ENCODE measurements at regions not wholly inside any gene's neighbourhood (a gene's known extent, or its start where the extent isn't known, plus 50 kb on each side); places are given as distances from the start of the nearest gene placed in this dataset.

DNA sequence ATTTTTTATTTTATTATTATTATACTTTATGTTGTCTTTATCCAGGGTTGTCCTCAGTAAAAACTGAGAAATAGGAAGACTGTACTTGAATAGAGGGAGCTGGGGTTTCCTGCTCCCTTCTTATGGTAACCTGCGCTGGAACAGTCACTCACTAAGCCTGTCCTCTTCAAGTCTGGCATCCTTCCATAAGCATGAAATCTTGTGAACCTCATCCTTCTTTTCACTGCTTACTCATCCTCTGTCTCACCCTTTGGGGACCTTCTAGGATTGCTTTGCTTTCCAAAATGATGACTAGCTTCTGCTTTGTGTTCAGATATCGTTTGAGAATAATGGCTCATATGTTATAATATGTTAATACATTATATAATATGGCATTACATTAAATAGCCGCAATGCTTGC, 90.6 kb downstream of the C6orf118 start:
- TF ChIP-seq, protein P1, sequence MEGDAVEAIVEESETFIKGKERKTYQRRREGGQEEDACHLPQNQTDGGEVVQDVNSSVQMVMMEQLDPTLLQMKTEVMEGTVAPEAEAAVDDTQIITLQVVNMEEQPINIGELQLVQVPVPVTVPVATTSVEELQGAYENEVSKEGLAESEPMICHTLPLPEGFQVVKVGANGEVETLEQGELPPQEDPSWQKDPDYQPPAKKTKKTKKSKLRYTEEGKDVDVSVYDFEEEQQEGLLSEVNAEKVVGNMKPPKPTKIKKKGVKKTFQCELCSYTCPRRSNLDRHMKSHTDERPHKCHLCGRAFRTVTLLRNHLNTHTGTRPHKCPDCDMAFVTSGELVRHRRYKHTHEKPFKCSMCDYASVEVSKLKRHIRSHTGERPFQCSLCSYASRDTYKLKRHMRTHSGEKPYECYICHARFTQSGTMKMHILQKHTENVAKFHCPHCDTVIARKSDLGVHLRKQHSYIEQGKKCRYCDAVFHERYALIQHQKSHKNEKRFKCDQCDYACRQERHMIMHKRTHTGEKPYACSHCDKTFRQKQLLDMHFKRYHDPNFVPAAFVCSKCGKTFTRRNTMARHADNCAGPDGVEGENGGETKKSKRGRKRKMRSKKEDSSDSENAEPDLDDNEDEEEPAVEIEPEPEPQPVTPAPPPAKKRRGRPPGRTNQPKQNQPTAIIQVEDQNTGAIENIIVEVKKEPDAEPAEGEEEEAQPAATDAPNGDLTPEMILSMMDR (IDR thresholded peaks at IDR 0.05 in 2 of 3, conservative IDR thresholded peaks at IDR 0.05 in 1 of 3; ENCODE audit: borderline replicate concordance in 1 of 3, insufficient read depth in 1 of 3, low read depth in 2 of 3, low read length in 2 of 3), result no peak
- TF ChIP-seq ZNF274 (IDR thresholded peaks at IDR 0.05; ENCODE audit: low read depth, low read length) (no peak), REST (IDR thresholded peaks at IDR 0.05; ENCODE audit: low read depth) (no peak), YY1 (IDR thresholded peaks at IDR 0.05; ENCODE audit: extremely low read depth, insufficient replicate concordance, low read depth, low read length) (no peak)
